ENCODE measurements at regions not wholly inside any gene's neighbourhood (a gene's known extent, or its start where the extent isn't known, plus 50 kb on each side); places are given as distances from the start of the nearest gene placed in this dataset.
"Not testable (repeated sequence)": the region's sequence is repeated elsewhere in the genome, so short reads cannot be mapped to it uniquely, and the experiment has no call there.

DNA sequence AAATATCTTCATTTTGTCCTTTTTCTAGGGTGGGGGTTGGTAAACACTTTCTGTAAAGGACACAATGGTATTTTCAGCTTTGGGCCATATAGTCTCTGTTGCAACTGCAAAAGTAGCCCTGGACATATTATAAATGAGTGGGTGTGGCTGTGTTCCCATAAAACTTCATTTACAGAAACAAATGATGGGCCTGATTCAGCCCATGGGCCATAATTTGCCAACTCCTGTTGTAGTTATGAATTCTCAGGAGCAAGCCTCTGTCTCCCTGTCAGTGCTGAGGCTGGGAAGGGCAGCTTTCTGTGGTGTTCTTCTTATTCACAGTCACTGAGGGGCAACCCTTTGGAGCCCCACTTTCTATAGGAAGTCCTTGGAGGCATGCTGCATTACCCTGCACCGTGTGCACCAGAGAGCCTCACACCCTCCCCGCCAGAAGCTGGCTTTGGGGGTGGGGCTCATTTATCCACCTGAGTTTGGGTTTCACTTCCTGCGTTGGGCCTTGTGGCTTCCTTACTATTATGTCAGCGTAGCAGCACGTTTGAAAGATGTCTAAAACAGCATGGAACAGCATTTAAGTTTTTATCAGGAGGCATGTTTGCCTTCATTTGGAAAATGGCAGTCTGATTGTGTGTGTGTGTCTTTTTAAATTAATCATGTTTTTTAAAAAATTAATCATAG lies 60.8 kb upstream of the FAN1 start:
- DNase-seq (ENCODE audit: low read depth), result not testable (repeated sequence)

DNA sequence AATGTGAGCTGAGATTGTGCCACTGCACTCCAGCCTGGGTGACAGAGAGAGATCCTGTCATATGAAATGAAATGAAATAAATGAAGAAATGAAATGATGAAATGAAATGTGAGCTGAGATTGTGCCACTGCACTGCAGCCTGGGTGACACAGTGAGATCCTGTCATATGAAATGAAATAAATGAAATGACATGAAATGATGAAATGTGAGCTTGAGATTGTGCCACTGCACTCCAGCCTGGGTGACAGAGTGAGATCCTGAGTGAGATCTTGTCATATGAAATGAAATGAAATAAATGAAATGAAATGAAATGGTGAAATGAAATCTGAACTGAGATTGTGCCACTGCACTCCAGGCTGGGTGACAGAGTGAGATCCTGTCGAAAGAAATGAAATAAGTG lies 58.2 kb upstream of the FAN1 start:
- not testable (repeated sequence) for DNase-seq (ENCODE audit: low read depth)

Measured in stimulated activated CD8-positive, alpha-beta memory T cell treated with anti-CD3 and anti-CD28 coated beads, Interleukin-7, amount 100 ng/mL, for 24 hours (primary cell).